ENCODE measurements at regions not wholly inside any gene's neighbourhood (a gene's known extent, or its start where the extent isn't known, plus 50 kb on each side); places are given as distances from the start of the nearest gene placed in this dataset.

GRCh38 chr15:62491642-62492041 is 326.6 kb upstream of the C2CD4B start:
- no peaks in the 10 kb centered on the region for H3K36me3 ChIP-seq (replicated peaks; ENCODE audit: low read depth, low read length)

DNA sequence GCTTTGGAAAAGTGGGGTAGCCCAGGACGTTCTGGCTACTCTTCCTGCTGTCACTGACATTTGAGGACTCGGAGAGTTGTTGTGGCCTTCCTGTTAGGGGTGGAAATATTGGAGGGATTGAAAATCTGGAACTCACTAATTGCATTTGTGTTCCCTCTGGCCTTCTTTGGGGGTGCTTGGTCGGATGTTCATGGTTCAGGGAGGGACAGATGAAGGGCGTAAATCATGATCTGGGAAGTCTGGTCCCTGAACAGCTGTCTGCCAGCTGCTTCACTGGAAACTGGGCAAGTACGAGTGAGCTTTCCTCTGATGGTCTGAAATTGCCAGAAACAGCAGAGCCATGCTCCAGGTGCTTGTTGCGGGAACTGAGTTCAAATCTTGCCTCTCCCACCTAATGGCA is 327.8 kb upstream of the C2CD4B start:
- Histone ChIP-seq H3K4me3 (ENCODE audit: low read length) (no peak overlapping the region), H3K27me3 (ENCODE audit: low read depth, low read length) (no peaks in the 10 kb centered on the region), H3K4me1 (ENCODE audit: low read length) (no peaks in the 10 kb centered on the region), H3K4me2 (ENCODE audit: low read length) (no peak overlapping the region), H4K20me1 (ENCODE audit: insufficient read depth, low read length) (no peaks in the 10 kb centered on the region), H3K36me3 (replicated peaks; ENCODE audit: low read depth, low read length) (no peaks in the 10 kb centered on the region), H3K9ac (ENCODE audit: low read length) (no peak overlapping the region), H2AFZ (ENCODE audit: low read depth, low read length) (no peak overlapping the region), H3K79me2 (ENCODE audit: low read length) (no peaks in the 10 kb centered on the region), H3K27ac (ENCODE audit: low read length) (no peak overlapping the region), H3K9me3 (ENCODE audit: insufficient read depth, low read length) (no peaks in the 10 kb centered on the region)
- no peak for TF ChIP-seq EZH2phosphoT487 (IDR thresholded peaks at IDR 0.05; ENCODE audit: low read depth)
- TF ChIP-seq, protein P1, sequence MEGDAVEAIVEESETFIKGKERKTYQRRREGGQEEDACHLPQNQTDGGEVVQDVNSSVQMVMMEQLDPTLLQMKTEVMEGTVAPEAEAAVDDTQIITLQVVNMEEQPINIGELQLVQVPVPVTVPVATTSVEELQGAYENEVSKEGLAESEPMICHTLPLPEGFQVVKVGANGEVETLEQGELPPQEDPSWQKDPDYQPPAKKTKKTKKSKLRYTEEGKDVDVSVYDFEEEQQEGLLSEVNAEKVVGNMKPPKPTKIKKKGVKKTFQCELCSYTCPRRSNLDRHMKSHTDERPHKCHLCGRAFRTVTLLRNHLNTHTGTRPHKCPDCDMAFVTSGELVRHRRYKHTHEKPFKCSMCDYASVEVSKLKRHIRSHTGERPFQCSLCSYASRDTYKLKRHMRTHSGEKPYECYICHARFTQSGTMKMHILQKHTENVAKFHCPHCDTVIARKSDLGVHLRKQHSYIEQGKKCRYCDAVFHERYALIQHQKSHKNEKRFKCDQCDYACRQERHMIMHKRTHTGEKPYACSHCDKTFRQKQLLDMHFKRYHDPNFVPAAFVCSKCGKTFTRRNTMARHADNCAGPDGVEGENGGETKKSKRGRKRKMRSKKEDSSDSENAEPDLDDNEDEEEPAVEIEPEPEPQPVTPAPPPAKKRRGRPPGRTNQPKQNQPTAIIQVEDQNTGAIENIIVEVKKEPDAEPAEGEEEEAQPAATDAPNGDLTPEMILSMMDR (IDR thresholded peaks at IDR 0.05; ENCODE audit: low read depth, low read length), result no peak

More at GRCh38 chr15:62491642-62492041, 326.6 kb upstream of the C2CD4B start:
- H3K79me2 ChIP-seq (ENCODE audit: low read length), result no peaks in the 10 kb centered on the region
- no peaks in the 10 kb centered on the region for H3K27me3 ChIP-seq (ENCODE audit: low read depth, low read length)
- H4K20me1 ChIP-seq (ENCODE audit: insufficient read depth, low read length), result no peaks in the 10 kb centered on the region
- H3K27ac ChIP-seq (ENCODE audit: low read length), result no peak overlapping the region
- no peaks in the 10 kb centered on the region for H3K4me1 ChIP-seq (ENCODE audit: low read length)
- no peak overlapping the region for H2AFZ ChIP-seq (ENCODE audit: low read depth, low read length)
- H3K9me3 ChIP-seq (ENCODE audit: insufficient read depth, low read length), result no peaks in the 10 kb centered on the region
- H3K9ac ChIP-seq (ENCODE audit: low read length), result no peak overlapping the region
- no peak for TF ChIP-seq EZH2phosphoT487 (IDR thresholded peaks at IDR 0.05; ENCODE audit: low read depth)
- TF ChIP-seq, protein P1 (IDR thresholded peaks at IDR 0.05; ENCODE audit: low read depth, low read length), result no peak
- H3K4me3 ChIP-seq (ENCODE audit: low read length), result no peak overlapping the region
- H3K4me2 ChIP-seq (ENCODE audit: low read length), result no peak overlapping the region

DNA sequence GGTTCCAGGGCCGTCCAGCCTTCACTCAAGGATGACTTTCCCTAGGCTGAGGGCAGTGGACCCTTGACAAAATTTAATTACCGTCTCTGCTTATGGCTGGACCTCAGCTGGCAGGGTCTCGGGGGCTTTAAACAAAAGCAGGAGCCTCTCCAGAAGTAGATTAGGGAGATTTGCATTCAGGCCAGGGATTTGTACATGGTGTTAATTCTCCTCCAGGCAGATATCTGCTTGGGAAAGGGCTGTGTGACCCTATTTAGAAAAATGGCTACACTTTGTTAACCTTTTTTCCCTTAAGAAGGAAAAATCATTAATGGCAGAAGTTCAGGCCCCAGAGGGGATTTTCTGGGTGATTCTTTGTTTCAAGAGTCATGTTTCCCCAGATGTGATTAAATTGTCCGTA is 329.1 kb upstream of the C2CD4B start:
- Histone ChIP-seq H3K9me3 (ENCODE audit: insufficient read depth, low read length) (no peaks in the 10 kb centered on the region), H2AFZ (ENCODE audit: low read depth, low read length) (no peak overlapping the region), H3K4me1 (ENCODE audit: low read length) (no peaks in the 10 kb centered on the region), H3K27ac (ENCODE audit: low read length) (no peak overlapping the region), H3K9ac (ENCODE audit: low read length) (no peak overlapping the region), H3K27me3 (ENCODE audit: low read depth, low read length) (no peaks in the 10 kb centered on the region), H3K79me2 (ENCODE audit: low read length) (no peaks in the 10 kb centered on the region), H3K36me3 (replicated peaks; ENCODE audit: low read depth, low read length) (no peaks in the 10 kb centered on the region), H4K20me1 (ENCODE audit: insufficient read depth, low read length) (no peaks in the 10 kb centered on the region), H3K4me2 (ENCODE audit: low read length) (no peak overlapping the region), H3K4me3 (ENCODE audit: low read length) (no peak overlapping the region)
- TF ChIP-seq EZH2phosphoT487 (IDR thresholded peaks at IDR 0.05; ENCODE audit: low read depth), result no peak
- TF ChIP-seq, protein P1 (IDR thresholded peaks at IDR 0.05; ENCODE audit: low read depth, low read length), result no peak

GRCh38 chr15:62495670-62496614 is 330.9 kb upstream of the C2CD4B start:
- H3K4me2 ChIP-seq (ENCODE audit: low read length), result no peak overlapping the region
- TF ChIP-seq, protein P1 (IDR thresholded peaks at IDR 0.05; ENCODE audit: low read depth, low read length), result no peak
- no peak for TF ChIP-seq EZH2phosphoT487 (IDR thresholded peaks at IDR 0.05; ENCODE audit: low read depth)
- no peaks in the 10 kb centered on the region for H3K36me3 ChIP-seq (replicated peaks; ENCODE audit: low read depth, low read length)
- H3K27me3 ChIP-seq (ENCODE audit: low read depth, low read length), result no peaks in the 10 kb centered on the region
- no peak overlapping the region for H3K4me3 ChIP-seq (ENCODE audit: low read length)
- no peaks in the 10 kb centered on the region for H3K9me3 ChIP-seq (ENCODE audit: insufficient read depth, low read length)
- no peaks in the 10 kb centered on the region for H4K20me1 ChIP-seq (ENCODE audit: insufficient read depth, low read length)
- H3K4me1 ChIP-seq (ENCODE audit: low read length), result no peaks in the 10 kb centered on the region
- no peak overlapping the region for H3K9ac ChIP-seq (ENCODE audit: low read length)
- no peaks in the 10 kb centered on the region for H3K79me2 ChIP-seq (ENCODE audit: low read length)
- no peak overlapping the region for H2AFZ ChIP-seq (ENCODE audit: low read depth, low read length)
- no peak overlapping the region for H3K27ac ChIP-seq (ENCODE audit: low read length)

Data from OCI-LY3 (cell line).